ENCODE measurements at regions not wholly inside any gene's neighbourhood (a gene's known extent, or its start where the extent isn't known, plus 50 kb on each side); places are given as distances from the start of the nearest gene placed in this dataset.

DNA sequence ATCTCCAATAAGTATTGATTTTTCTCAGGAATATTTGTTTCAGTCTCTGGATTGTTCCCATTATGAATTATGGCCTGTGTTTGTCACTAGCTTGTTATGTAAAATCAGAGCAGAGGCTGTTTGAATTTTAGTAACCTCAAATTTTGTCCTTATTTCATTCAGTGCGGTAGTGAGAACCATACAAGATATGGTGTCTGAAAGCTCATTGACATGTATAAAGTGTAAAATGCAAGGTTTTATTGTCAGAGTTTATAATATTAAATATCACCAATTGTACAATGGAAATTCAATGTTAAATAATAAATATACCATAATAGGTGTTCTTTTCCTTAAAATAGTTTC is 353.3 kb upstream of the SYNCRIP start:
- TF ChIP-seq, protein P1, sequence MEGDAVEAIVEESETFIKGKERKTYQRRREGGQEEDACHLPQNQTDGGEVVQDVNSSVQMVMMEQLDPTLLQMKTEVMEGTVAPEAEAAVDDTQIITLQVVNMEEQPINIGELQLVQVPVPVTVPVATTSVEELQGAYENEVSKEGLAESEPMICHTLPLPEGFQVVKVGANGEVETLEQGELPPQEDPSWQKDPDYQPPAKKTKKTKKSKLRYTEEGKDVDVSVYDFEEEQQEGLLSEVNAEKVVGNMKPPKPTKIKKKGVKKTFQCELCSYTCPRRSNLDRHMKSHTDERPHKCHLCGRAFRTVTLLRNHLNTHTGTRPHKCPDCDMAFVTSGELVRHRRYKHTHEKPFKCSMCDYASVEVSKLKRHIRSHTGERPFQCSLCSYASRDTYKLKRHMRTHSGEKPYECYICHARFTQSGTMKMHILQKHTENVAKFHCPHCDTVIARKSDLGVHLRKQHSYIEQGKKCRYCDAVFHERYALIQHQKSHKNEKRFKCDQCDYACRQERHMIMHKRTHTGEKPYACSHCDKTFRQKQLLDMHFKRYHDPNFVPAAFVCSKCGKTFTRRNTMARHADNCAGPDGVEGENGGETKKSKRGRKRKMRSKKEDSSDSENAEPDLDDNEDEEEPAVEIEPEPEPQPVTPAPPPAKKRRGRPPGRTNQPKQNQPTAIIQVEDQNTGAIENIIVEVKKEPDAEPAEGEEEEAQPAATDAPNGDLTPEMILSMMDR (IDR thresholded peaks at IDR 0.05; ENCODE audit: insufficient read depth, low read length), result no peak
- no peak for TF ChIP-seq POLR2AphosphoS5 (IDR thresholded peaks at IDR 0.05; ENCODE audit: low read depth)
